ENCODE measurements at regions not wholly inside any gene's neighbourhood (a gene's known extent, or its start where the extent isn't known, plus 50 kb on each side); places are given as distances from the start of the nearest gene placed in this dataset.

GRCh38 chr13:88217372-88217771, 546.2 kb downstream of the SLITRK5 start:
- no peak for DNase-seq (ENCODE audit: extremely low read depth, low read depth)
- no peak for TF ChIP-seq CTCF (IDR thresholded peaks at IDR 0.05; ENCODE audit: low read depth, low read length)

GRCh38 chr13:88217883-88218282, 546.7 kb downstream of the SLITRK5 start:
- DNase-seq (ENCODE audit: extremely low read depth, low read depth), result no peak
- TF ChIP-seq CTCF (IDR thresholded peaks at IDR 0.05; ENCODE audit: low read depth, low read length), result no peak

DNA sequence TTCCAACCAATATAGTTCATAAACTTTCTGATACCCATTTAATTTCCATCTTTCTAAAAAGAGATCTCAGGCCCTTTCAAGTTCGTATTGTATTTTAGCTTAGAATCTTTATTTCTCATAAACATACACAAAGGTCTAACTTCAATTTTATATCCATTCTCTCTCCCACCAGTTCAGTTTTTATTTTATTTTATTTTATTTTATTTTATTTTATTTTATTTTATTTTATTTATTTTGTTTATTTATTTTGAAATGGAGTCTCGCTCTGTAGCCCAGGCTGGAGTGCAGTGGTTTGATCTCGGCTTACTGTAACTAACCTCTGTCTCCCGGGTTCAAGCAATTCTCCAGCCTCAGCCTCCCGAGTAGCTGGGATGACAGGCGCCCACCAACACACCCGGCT, 552.8 kb downstream of the SLITRK5 start:
- TF ChIP-seq CTCF (IDR thresholded peaks at IDR 0.05; ENCODE audit: low read depth, low read length), result no peak
- no peak for DNase-seq (ENCODE audit: extremely low read depth, low read depth)

- TF ChIP-seq CTCF (IDR thresholded peaks at IDR 0.05; ENCODE audit: low read depth, low read length), result no peak
- DNase-seq (ENCODE audit: extremely low read depth, low read depth), result no peak
Observed at GRCh38 chr13:88235441-88235840, 564.3 kb downstream of the SLITRK5 start.

- DNase-seq (ENCODE audit: extremely low read depth, low read depth), result no peak
Observed at GRCh38 chr13:88246239-88246638, 575.1 kb downstream of the SLITRK5 start.

GRCh38 chr13:88248393-88248792, 577.2 kb downstream of the SLITRK5 start:
- DNase-seq (ENCODE audit: extremely low read depth, low read depth), result no peak
- TF ChIP-seq CTCF (IDR thresholded peaks at IDR 0.05; ENCODE audit: low read depth, low read length), result no peak

More at GRCh38 chr13:88246239-88246638, 575.1 kb downstream of the SLITRK5 start:
- TF ChIP-seq CTCF (IDR thresholded peaks at IDR 0.05; ENCODE audit: low read depth, low read length), result no peak

GRCh38 chr13:88257706-88258105, 586.5 kb downstream of the SLITRK5 start:
- DNase-seq (ENCODE audit: extremely low read depth, low read depth), result no peak
- TF ChIP-seq CTCF (IDR thresholded peaks at IDR 0.05; ENCODE audit: low read depth, low read length), result no peak

All from AG09319 (cell line).